ENCODE measurements at regions not wholly inside any gene's neighbourhood (a gene's known extent, or its start where the extent isn't known, plus 50 kb on each side); places are given as distances from the start of the nearest gene placed in this dataset.

- Mint-ChIP-seq H3K36me3 (no peaks in the 10 kb centered on the region), H3K27me3 (no peaks in the 10 kb centered on the region), H3K9me3 (no peaks in the 10 kb centered on the region), H3K4me1 (no peaks in the 10 kb centered on the region), H3K27ac (no peak overlapping the region), H3K4me3 (no peak overlapping the region)
- no peak for DNase-seq
These were observed 288.9 kb upstream of the TPM1 start for GRCh38 chr15:62753518-62754221.

GRCh38 chr15:62756326-62756994 is 286.1 kb upstream of the TPM1 start:
- no peak for DNase-seq
- Mint-ChIP-seq H3K36me3 (no peaks in the 10 kb centered on the region), H3K9me3 (no peaks in the 10 kb centered on the region), H3K27me3 (no peaks in the 10 kb centered on the region), H3K27ac (no peak overlapping the region), H3K4me3 (no peak overlapping the region), H3K4me1 (no peaks in the 10 kb centered on the region)

DNA sequence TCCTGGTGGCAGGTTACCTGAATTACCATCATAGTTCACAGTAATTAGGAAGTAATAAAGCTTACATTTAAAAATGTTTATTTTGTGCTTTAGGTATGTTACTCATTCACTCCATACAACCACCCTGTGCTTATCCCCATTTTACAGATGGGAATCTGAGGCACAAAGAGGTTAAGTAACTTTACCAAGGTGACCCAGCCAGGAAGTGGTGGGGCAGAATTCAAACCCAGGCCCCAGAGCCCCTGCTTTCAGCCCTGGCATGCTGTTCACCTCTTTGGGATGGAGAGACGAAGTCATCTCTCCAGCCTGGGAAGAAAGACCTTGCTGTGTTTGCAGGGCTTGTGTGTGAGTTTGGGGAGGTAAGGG is 285.6 kb upstream of the TPM1 start:
- Mint-ChIP-seq H3K27ac (no peak overlapping the region), H3K27me3 (no peaks in the 10 kb centered on the region)

GRCh38 chr15:62757535-62757934 is 285.0 kb upstream of the TPM1 start:
- Mint-ChIP-seq H3K4me3 (no peak overlapping the region), H3K4me1 (no peaks in the 10 kb centered on the region), H3K27ac (no peak overlapping the region), H3K27me3 (no peaks in the 10 kb centered on the region), H3K9me3 (no peaks in the 10 kb centered on the region), H3K36me3 (no peaks in the 10 kb centered on the region)
- no peak for DNase-seq

More for the DNA sequence above, 285.6 kb upstream of the TPM1 start:
- H3K4me1 Mint-ChIP-seq: no peaks in the 10 kb centered on the region
- H3K4me3 Mint-ChIP-seq: no peak overlapping the region
- H3K36me3 Mint-ChIP-seq: no peaks in the 10 kb centered on the region
- H3K9me3 Mint-ChIP-seq: no peaks in the 10 kb centered on the region
- no peak for DNase-seq

DNA sequence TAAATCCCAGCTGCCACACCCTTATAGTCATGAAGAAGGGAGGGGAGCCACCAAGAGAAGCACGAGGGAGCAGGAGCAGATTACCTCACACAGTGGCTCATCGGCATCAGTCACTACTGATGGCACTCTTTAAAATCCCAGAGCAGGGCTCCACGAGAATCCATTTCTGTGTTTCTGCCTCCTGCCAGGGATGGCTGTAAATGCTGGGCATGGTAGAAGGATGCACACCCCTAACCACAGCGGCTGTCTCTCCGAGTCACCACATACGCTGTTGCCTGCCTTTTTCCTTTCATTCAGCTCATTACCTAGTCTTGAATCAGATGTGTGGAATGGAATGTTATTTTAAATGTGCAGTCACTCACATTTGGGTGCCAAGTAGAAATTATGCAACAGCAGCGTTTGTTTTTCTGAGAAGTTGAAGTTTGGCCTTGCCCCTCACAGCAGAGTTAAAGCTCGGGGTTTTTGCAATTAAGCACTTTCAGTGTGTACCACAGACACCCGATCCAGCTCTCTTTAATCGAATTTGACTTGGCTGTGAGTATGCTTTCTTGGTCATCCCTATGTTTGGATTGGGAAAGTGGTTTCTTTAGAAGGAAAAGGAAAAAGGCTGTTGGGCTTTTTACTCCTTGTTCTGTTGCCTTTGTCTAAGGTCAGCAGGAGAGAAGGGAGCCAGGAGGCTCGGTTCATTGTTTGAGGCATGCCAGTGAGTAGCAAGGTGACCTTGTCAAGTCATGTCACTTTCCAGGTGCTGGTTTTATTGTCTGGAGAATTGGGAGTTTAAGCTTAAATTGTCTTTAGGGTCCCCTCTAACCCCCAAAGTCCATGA is 284.2 kb upstream of the TPM1 start:
- Mint-ChIP-seq H3K4me3 (no peak overlapping the region), H3K36me3 (no peaks in the 10 kb centered on the region), H3K27ac (no peak overlapping the region), H3K4me1 (no peaks in the 10 kb centered on the region), H3K27me3 (no peaks in the 10 kb centered on the region), H3K9me3 (no peaks in the 10 kb centered on the region)
- DNase-seq: no peak

- H3K27me3 Mint-ChIP-seq: no peaks in the 10 kb centered on the region
- no peaks in the 10 kb centered on the region for H3K4me1 Mint-ChIP-seq
- H3K4me3 Mint-ChIP-seq: no peak overlapping the region
These were observed 283.6 kb upstream of the TPM1 start for GRCh38 chr15:62758952-62759349.

DNA sequence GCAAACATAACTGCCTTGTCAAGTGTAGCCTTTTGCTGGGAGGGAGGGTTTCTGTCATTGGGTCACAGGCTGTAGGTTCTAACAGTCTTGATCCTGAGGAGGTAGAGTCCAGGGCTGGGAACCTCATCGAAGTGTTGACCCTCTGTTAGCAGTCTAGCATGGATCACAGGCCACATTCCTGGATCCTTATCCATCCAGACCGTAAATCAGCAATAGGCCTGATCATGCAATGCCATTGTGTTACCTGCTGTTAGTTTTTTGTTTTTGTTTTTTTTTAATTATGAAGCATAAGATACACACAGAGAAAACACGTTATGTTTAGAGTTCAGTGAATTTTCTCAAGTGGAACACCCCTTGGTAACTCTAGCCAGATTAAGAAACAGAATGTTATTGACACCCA is 282.0 kb upstream of the TPM1 start:
- Mint-ChIP-seq H3K36me3 (no peaks in the 10 kb centered on the region), H3K4me3 (no peak overlapping the region), H3K4me1 (no peaks in the 10 kb centered on the region), H3K9me3 (no peaks in the 10 kb centered on the region), H3K27me3 (no peaks in the 10 kb centered on the region), H3K27ac (no peak overlapping the region)
- no peak for DNase-seq

More at GRCh38 chr15:62758952-62759349, 283.6 kb upstream of the TPM1 start:
- Mint-ChIP-seq H3K9me3 (no peaks in the 10 kb centered on the region), H3K36me3 (no peaks in the 10 kb centered on the region), H3K27ac (no peak overlapping the region)
- DNase-seq: no peak

DNA sequence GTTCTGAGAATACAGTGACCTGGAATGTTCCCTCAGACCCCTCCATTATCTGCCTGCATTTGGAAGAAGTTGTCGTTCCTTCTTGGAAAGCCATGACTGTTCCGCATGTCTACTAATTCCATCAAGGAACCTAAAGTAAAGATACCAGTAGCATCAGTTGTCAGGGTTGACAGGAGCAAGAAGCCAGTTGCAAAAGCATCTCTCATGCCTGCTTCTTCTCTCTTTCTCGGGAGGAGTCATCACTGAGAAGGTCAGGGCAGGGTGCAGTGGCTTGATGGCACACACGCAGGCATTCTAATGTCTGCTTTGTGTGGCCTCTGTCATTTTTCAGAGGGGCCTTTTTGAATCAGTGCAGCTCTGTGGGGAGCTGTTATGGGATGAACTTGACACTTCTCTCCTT is 276.6 kb upstream of the TPM1 start:
- H3K27me3 Mint-ChIP-seq: no peaks in the 10 kb centered on the region
- H3K27ac Mint-ChIP-seq: no peak overlapping the region
- no peaks in the 10 kb centered on the region for H3K4me1 Mint-ChIP-seq
- no peak overlapping the region for H3K4me3 Mint-ChIP-seq
- no peaks in the 10 kb centered on the region for H3K9me3 Mint-ChIP-seq
- no peaks in the 10 kb centered on the region for H3K36me3 Mint-ChIP-seq
- no peak for DNase-seq

GRCh38 chr15:62766599-62766998 is 275.9 kb upstream of the TPM1 start:
- Mint-ChIP-seq H3K9me3 (no peaks in the 10 kb centered on the region), H3K27me3 (no peaks in the 10 kb centered on the region), H3K4me1 (no peaks in the 10 kb centered on the region), H3K27ac (no peak overlapping the region), H3K36me3 (no peaks in the 10 kb centered on the region), H3K4me3 (no peak overlapping the region)
- no peak for DNase-seq

- no peaks in the 10 kb centered on the region for H3K36me3 Mint-ChIP-seq
- no peak overlapping the region for H3K27ac Mint-ChIP-seq
- H3K9me3 Mint-ChIP-seq: no peaks in the 10 kb centered on the region
- H3K4me3 Mint-ChIP-seq: no peak overlapping the region
- no peaks in the 10 kb centered on the region for H3K27me3 Mint-ChIP-seq
- no peaks in the 10 kb centered on the region for H3K4me1 Mint-ChIP-seq
- no peak for DNase-seq
These were observed 272.9 kb upstream of the TPM1 start for GRCh38 chr15:62769604-62770003.

DNA sequence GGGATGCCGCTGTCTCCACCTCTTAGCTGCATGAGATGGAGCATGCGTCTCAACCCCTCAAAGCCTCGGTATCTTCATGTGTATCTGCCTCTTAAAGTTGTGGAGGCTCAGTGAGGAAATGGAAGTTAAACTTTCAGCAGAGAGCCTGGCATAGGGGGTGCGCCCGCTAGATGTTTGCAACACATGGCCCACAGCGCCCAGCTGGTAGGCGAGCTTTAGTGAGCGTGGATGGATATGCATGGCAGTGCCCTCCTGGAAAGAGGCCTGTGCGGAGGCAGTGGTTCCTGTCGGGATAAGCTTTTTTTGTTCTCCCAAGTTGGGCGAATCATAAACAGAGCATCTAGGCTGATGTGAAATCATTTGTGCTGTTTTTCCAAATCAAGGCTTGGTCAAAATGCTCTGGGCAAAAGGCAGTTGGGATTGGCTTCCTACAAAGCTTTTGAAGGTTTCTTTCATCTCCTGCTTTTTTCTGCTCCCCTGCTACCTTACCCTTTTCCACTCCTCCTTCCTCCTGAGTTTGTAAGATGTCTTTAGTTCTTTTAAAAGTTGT is 272.4 kb upstream of the TPM1 start:
- H3K27ac Mint-ChIP-seq: no peak overlapping the region
- H3K9me3 Mint-ChIP-seq: no peaks in the 10 kb centered on the region
- DNase-seq: no peak
- no peaks in the 10 kb centered on the region for H3K36me3 Mint-ChIP-seq
- no peaks in the 10 kb centered on the region for H3K27me3 Mint-ChIP-seq
- no peak overlapping the region for H3K4me3 Mint-ChIP-seq
- no peaks in the 10 kb centered on the region for H3K4me1 Mint-ChIP-seq

GRCh38 chr15:62770752-62771151 is 271.8 kb upstream of the TPM1 start:
- H3K27ac Mint-ChIP-seq: no peak overlapping the region
- no peaks in the 10 kb centered on the region for H3K9me3 Mint-ChIP-seq
- no peak for DNase-seq
- H3K4me3 Mint-ChIP-seq: no peak overlapping the region
- no peaks in the 10 kb centered on the region for H3K4me1 Mint-ChIP-seq
- no peaks in the 10 kb centered on the region for H3K27me3 Mint-ChIP-seq
- H3K36me3 Mint-ChIP-seq: no peaks in the 10 kb centered on the region

DNA sequence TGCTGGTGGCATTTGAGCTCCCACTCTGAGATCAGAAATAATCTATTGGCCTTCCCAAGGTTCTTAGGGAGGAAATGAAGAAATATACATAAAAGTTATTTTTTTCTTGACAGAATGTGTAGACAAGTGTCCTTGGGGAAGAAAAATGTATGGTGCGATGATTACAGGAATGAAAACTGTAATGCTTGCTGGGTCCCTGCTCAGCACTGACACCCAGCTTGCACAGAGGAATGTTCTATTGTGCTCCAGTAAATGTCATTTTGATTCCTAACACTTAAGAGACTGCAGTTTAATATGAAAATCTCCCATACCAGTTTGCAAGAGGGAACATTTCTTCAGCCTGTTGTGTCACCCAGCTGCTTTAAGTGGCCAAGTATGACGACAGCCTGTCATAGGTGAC is 271.3 kb upstream of the TPM1 start:
- Mint-ChIP-seq H3K27ac (no peak overlapping the region), H3K4me3 (no peak overlapping the region), H3K9me3 (no peaks in the 10 kb centered on the region), H3K4me1 (no peaks in the 10 kb centered on the region), H3K36me3 (no peaks in the 10 kb centered on the region), H3K27me3 (no peaks in the 10 kb centered on the region)
- no peak for DNase-seq

GRCh38 chr15:62773369-62774165 is 269.0 kb upstream of the TPM1 start:
- Mint-ChIP-seq H3K27ac (no peak overlapping the region), H3K27me3 (no peaks in the 10 kb centered on the region), H3K36me3 (no peaks in the 10 kb centered on the region), H3K4me1 (no peaks in the 10 kb centered on the region), H3K9me3 (no peaks in the 10 kb centered on the region), H3K4me3 (no peak overlapping the region)
- no peak for DNase-seq

- H3K4me1 Mint-ChIP-seq: no peaks in the 10 kb centered on the region
- H3K9me3 Mint-ChIP-seq: no peaks in the 10 kb centered on the region
- no peak overlapping the region for H3K27ac Mint-ChIP-seq
- H3K4me3 Mint-ChIP-seq: no peak overlapping the region
- no peaks in the 10 kb centered on the region for H3K27me3 Mint-ChIP-seq
- DNase-seq: no peak
- H3K36me3 Mint-ChIP-seq: no peaks in the 10 kb centered on the region
These were observed 266.6 kb upstream of the TPM1 start for GRCh38 chr15:62775932-62776331.

All from activated naive CD8-positive, alpha-beta T cell treated with anti-CD3 and anti-CD28 coated beads for 36 hours (primary cell).